ENCODE measurements at regions not wholly inside any gene's neighbourhood (a gene's known extent, or its start where the extent isn't known, plus 50 kb on each side); places are given as distances from the start of the nearest gene placed in this dataset.

DNA sequence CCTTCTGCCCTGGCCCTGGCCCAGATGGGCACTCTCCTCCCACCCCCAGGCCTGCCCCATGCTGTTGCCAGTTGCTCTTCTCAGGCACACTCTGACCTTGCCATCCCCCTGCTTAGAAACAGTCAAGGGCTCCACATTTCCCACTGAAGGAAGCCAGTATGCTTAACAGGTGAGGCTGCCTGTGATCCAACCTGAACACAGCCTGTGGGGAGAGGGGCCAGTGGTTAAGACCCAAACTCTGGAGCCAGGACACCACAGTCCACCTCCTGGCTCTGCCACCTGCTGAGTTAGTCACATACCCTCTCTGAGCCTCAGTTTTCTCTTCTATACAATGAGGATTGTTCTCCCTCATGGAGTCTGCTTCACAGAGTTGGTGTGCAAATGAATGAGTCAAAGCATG is 526.9 kb downstream of the MATN1 start:
- TF ChIP-seq, protein P1, sequence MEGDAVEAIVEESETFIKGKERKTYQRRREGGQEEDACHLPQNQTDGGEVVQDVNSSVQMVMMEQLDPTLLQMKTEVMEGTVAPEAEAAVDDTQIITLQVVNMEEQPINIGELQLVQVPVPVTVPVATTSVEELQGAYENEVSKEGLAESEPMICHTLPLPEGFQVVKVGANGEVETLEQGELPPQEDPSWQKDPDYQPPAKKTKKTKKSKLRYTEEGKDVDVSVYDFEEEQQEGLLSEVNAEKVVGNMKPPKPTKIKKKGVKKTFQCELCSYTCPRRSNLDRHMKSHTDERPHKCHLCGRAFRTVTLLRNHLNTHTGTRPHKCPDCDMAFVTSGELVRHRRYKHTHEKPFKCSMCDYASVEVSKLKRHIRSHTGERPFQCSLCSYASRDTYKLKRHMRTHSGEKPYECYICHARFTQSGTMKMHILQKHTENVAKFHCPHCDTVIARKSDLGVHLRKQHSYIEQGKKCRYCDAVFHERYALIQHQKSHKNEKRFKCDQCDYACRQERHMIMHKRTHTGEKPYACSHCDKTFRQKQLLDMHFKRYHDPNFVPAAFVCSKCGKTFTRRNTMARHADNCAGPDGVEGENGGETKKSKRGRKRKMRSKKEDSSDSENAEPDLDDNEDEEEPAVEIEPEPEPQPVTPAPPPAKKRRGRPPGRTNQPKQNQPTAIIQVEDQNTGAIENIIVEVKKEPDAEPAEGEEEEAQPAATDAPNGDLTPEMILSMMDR (IDR thresholded peaks at IDR 0.05): no peak
- no peak for TF ChIP-seq POLR2AphosphoS5 (IDR thresholded peaks at IDR 0.05)
